H9 (cell line): ENCODE measurements at regions not wholly inside any gene's neighbourhood (a gene's known extent, or its start where the extent isn't known, plus 50 kb on each side); places are given as distances from the start of the nearest gene placed in this dataset.

Experiments used
- DNase-seq: peaks from one replicate; pipeline ENCODE4 v3.0.0-alpha.2; 2017
- H2AFZ ChIP-seq: one replicate; pipeline ENCODE4 v1.6.1; 2013; ENCODE audit warnings: mild to moderate bottlenecking, low read length, control low read depth, moderate library complexity
- H2AK5ac ChIP-seq: 2 replicates; pipeline ENCODE4 v1.6.1; 2013; ENCODE audit warnings: low read length, control low read depth, mixed read lengths; ENCODE audit not compliant: insufficient read length
- H2BK120ac ChIP-seq: one replicate; pipeline ENCODE4 v1.6.1; 2013; ENCODE audit warnings: low read depth, mild to moderate bottlenecking, low read length, control low read depth, inconsistent platforms; ENCODE audit not compliant: poor library complexity, severe bottlenecking
- H2BK12ac ChIP-seq: 2 replicates; pipeline ENCODE4 v1.6.1; 2013; ENCODE audit warnings: low read length, control low read depth, mixed read lengths, low read depth; ENCODE audit not compliant: insufficient read length
- H2BK15ac ChIP-seq: 2 replicates; pipeline ENCODE4 v1.6.1; 2013; ENCODE audit warnings: low read depth, low read length, control low read depth
- H2BK20ac ChIP-seq: one replicate; pipeline ENCODE4 v1.6.1; 2013; ENCODE audit warnings: low read depth, mild to moderate bottlenecking, low read length, control low read depth, inconsistent platforms; ENCODE audit not compliant: poor library complexity, severe bottlenecking
- H2BK5ac ChIP-seq: 2 replicates; pipeline ENCODE4 v1.6.1; 2013; ENCODE audit warnings: low read length, control low read depth, mixed read lengths; ENCODE audit not compliant: insufficient read length
- H3K14ac ChIP-seq: 2 replicates; pipeline ENCODE4 v1.6.1; 2013; ENCODE audit warnings: low read length, control low read depth; ENCODE audit not compliant: insufficient read depth
- H3K18ac ChIP-seq: 2 replicates; pipeline ENCODE4 v1.6.1; 2013; ENCODE audit warnings: low read depth, mild to moderate bottlenecking, mixed read lengths, low read length, control low read depth; ENCODE audit not compliant: insufficient read length
- H3K23ac ChIP-seq: 2 replicates; pipeline ENCODE4 v1.6.1; 2013; ENCODE audit warnings: low read length, control low read depth, mixed read lengths, low read depth; ENCODE audit not compliant: insufficient read length
- H3K23me2 ChIP-seq: 2 replicates; pipeline ENCODE4 v1.6.1; 2013; ENCODE audit warnings: low read depth, mild to moderate bottlenecking, mixed read lengths, low read length, control low read depth; ENCODE audit not compliant: insufficient read length, poor library complexity, severe bottlenecking
- H3K27ac ChIP-seq: 2 replicates; pipeline ENCODE4 v1.5.1; 2013; ENCODE audit warnings: low read length, control low read depth, mixed read lengths, low read depth; ENCODE audit not compliant: insufficient read length
- H3K27me3 ChIP-seq: 2 replicates; pipeline ENCODE4 v1.6.1; 2013; ENCODE audit warnings: low read length, control low read depth, inconsistent platforms; ENCODE audit not compliant: insufficient read depth
- H3K4ac ChIP-seq: 2 replicates; pipeline ENCODE4 v1.6.1; 2013; ENCODE audit warnings: low read depth, mild to moderate bottlenecking, control low read depth, inconsistent platforms, low read length, moderate library complexity
- H3K4me1 ChIP-seq: 2 replicates; pipeline ENCODE4 v1.6.1; 2013; ENCODE audit warnings: low read length, control low read depth, inconsistent platforms; ENCODE audit not compliant: insufficient read depth
- H3K4me2 ChIP-seq: 2 replicates; pipeline ENCODE4 v1.6.1; 2013; ENCODE audit warnings: low read length, control low read depth, mixed read lengths; ENCODE audit not compliant: insufficient read length, insufficient read depth
- H3K56ac ChIP-seq: 2 replicates; pipeline ENCODE4 v1.6.1; 2013; ENCODE audit warnings: low read depth, mild to moderate bottlenecking, mixed read lengths, low read length, control low read depth; ENCODE audit not compliant: insufficient read length
- H3K79me1 ChIP-seq: 2 replicates; pipeline ENCODE4 v1.6.1; 2013; ENCODE audit warnings: low read depth, mild to moderate bottlenecking, moderate library complexity, low read length, control low read depth, inconsistent platforms; ENCODE audit not compliant: insufficient read depth, poor library complexity, severe bottlenecking
- H3K79me2 ChIP-seq: 2 replicates; pipeline ENCODE4 v1.6.1; 2013; ENCODE audit warnings: low read length, control low read depth, inconsistent platforms; ENCODE audit not compliant: insufficient read depth
- H3K9ac ChIP-seq: 2 replicates; pipeline ENCODE4 v1.6.1; 2013; ENCODE audit warnings: low read length, control low read depth, mixed read lengths; ENCODE audit not compliant: insufficient read length; ENCODE audit errors: extremely low read depth
- H3K9me3 ChIP-seq: one replicate; pipeline ENCODE4 v1.6.1; 2013; ENCODE audit warnings: low read depth, low read length, inconsistent platforms; ENCODE audit not compliant: control insufficient read depth
- H3T11ph ChIP-seq: one replicate; pipeline ENCODE4 v1.6.1; 2013; ENCODE audit warnings: mild to moderate bottlenecking, low read length, control low read depth, inconsistent platforms
- H4K20me1 ChIP-seq: one replicate; pipeline ENCODE4 v1.6.1; 2013; ENCODE audit not compliant: control insufficient read depth, insufficient read length, insufficient read depth
- H4K5ac ChIP-seq: 2 replicates; pipeline ENCODE4 v1.6.1; 2013; ENCODE audit warnings: low read depth, mild to moderate bottlenecking, mixed read lengths, low read length, control low read depth; ENCODE audit not compliant: insufficient read length
- H4K8ac ChIP-seq: replicated peaks from 2 replicates; pipeline ENCODE4 v1.6.1; 2013; ENCODE audit warnings: low read length, control low read depth, mixed read lengths, low read depth; ENCODE audit not compliant: insufficient read length
- H4K91ac ChIP-seq: 2 replicates; pipeline ENCODE4 v1.6.1; 2013; ENCODE audit warnings: low read depth, mild to moderate bottlenecking, moderate library complexity, mixed read lengths, low read length, control low read depth; ENCODE audit not compliant: insufficient read length
- H3K27ac Mint-ChIP-seq, 3 experiments: 2 replicates in 2 of 3; 3 replicates in 1 of 3; pipeline ENCODE4 v1.8.0; 2020 to 2021; ENCODE audit warnings: mixed read lengths in 3 of 3, mild to moderate bottlenecking in 1 of 3, moderate library complexity in 1 of 3
- H3K27me3 Mint-ChIP-seq: 2 replicates; pipeline ENCODE4 v1.8.0; 2021; ENCODE audit warnings: low read depth, mild to moderate bottlenecking, moderate library complexity, mixed read lengths
- H3K36me3 Mint-ChIP-seq, 3 experiments: 2 replicates in 2 of 3; 3 replicates in 1 of 3; pipeline ENCODE4 v1.8.0; 2020 to 2021; ENCODE audit warnings: low read depth in 3 of 3, mixed read lengths in 3 of 3; ENCODE audit not compliant: insufficient read depth in 1 of 3
- H3K4me1 Mint-ChIP-seq, 2 experiments: 2 replicates each; pipeline ENCODE4 v1.8.0; 2020; ENCODE audit warnings: mixed read lengths in 2 of 2
- H3K4me3 Mint-ChIP-seq, 2 experiments: 2 replicates in 1 of 2; 3 replicates in 1 of 2; pipeline ENCODE4 v1.8.0; 2020 to 2021; ENCODE audit warnings: mild to moderate bottlenecking in 2 of 2, mixed read lengths in 2 of 2, moderate library complexity in 1 of 2
- H3K9me3 Mint-ChIP-seq, 2 experiments: 2 replicates in 1 of 2; 3 replicates in 1 of 2; pipeline ENCODE4 v1.8.0; 2020; ENCODE audit warnings: mild to moderate bottlenecking in 2 of 2, mixed read lengths in 2 of 2, moderate library complexity in 1 of 2
- CTCF ChIP-seq: fragments of 200-600 bp; sonication (generic); conservative IDR thresholded peaks from 3 replicates; pipeline ENCODE4 v1.8.0; 2021; ENCODE audit warnings: antibody characterized with exemption, mild to moderate bottlenecking
- WGBS: extraction: QIAGEN DNeasy Blood & Tissue Kit; methylation state at CpG from one replicate; pipeline ENCODE4 v1.1.7; 2013; ENCODE audit warnings: missing lambda C conversion rate, low lambda C conversion rate, mixed read lengths; ENCODE audit not compliant: insufficient read length; ENCODE audit errors: extremely low coverage; 5-methylcytosine and 5-hydroxymethylcytosine counted together

GRCh38 chr18:8503248-8503647 lies 106.0 kb upstream of the RAB12 start:
- 0 out of 5 replicates have a peak, but pooled peaks cover under 1% of the 10 kb centered on the region in 2 experiments for H3K9me3 Mint-ChIP-seq
- TF ChIP-seq CTCF: no peak
- Histone ChIP-seq H3K18ac (no peak overlapping the region), H3K9ac (no peak overlapping the region), H2BK120ac (no peak overlapping the region), H4K20me1 (no peaks in the 10 kb centered on the region), H3K4ac (no peak overlapping the region), H3K79me2 (no peaks in the 10 kb centered on the region), H2AFZ (no peak overlapping the region), H3K4me1 (no peaks in the 10 kb centered on the region), H3K27ac (no peak overlapping the region), H4K5ac (no peak overlapping the region), H3K56ac (no peak overlapping the region), H2BK5ac (no peak overlapping the region), H2BK15ac (no peak overlapping the region), H3T11ph (no peak overlapping the region), H4K8ac (no peak overlapping the region), H3K9me3 (no peaks in the 10 kb centered on the region), H3K14ac (no peak overlapping the region), H3K79me1 (no peaks in the 10 kb centered on the region), H3K27me3 (no peaks in the 10 kb centered on the region), H3K4me2 (no peak overlapping the region), H3K23ac (no peak overlapping the region), H3K23me2 (no peaks in the 10 kb centered on the region), H2BK20ac (no peak overlapping the region), H2BK12ac (no peak overlapping the region), H4K91ac (no peak overlapping the region), H2AK5ac (no peak overlapping the region)
- H3K27ac Mint-ChIP-seq: no peak overlapping the region
- WGBS: no CpG with 5 or more reads among the region's 1 CpG
- peaks cover under 1% of the 10 kb centered on the region; the same call in 1 of the 2 replicates for H3K27me3 Mint-ChIP-seq
- no peak overlapping the region for H3K4me3 Mint-ChIP-seq
- no peak for DNase-seq
- H3K4me1 Mint-ChIP-seq: peaks cover 0 to 2% of the 10 kb centered on the region in 2 experiments; a peak in 1 of 4 replicates
- no peaks in the 10 kb centered on the region; a peak in 1 of 7 replicates for H3K36me3 Mint-ChIP-seq
